AG09309 (cell line): ENCODE measurements at regions not wholly inside any gene's neighbourhood (a gene's known extent, or its start where the extent isn't known, plus 50 kb on each side); places are given as distances from the start of the nearest gene placed in this dataset.

Source experiments
- DNase-seq: peaks from one replicate; pipeline ENCODE4 v3.0.0-alpha.2; 2010; ENCODE audit warnings: low read depth
- H3K4me3 ChIP-seq: 2 replicates; pipeline ENCODE4 v1.5.1; 2011; ENCODE audit warnings: mild to moderate bottlenecking, low read depth, low read length, moderate library complexity; ENCODE audit not compliant: control insufficient read depth
- TF ChIP-seq, protein P1 (sequence below): IDR thresholded peaks from 2 replicates; pipeline ENCODE4 v1.5.1; 2011; ENCODE audit warnings: mild to moderate bottlenecking, low read depth, low read length, inconsistent platforms; ENCODE audit not compliant: insufficient read depth, control insufficient read depth; ENCODE audit errors: missing control alignments

DNA sequence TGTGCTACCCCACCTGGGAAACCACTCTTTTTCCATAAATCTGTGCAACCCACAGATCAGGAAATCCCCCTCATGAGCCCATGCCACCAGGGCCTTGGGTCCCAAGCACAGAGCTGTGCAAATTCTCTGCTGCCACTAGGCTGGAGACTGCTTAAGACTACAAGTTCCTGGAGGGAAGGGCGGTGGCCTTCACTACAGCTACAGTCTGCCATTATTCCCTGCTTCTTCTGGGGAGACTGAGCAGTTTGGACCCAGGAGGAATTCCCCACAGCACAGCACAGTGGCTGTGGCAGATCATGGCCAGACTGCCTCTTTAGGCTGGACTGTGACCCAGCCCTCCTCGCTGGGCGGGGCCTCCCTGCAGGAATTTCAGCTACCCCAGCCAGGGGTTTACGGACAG, 89.7 kb upstream of the GRB10 start:
- no peak overlapping the region for H3K4me3 ChIP-seq
- TF ChIP-seq, protein P1, sequence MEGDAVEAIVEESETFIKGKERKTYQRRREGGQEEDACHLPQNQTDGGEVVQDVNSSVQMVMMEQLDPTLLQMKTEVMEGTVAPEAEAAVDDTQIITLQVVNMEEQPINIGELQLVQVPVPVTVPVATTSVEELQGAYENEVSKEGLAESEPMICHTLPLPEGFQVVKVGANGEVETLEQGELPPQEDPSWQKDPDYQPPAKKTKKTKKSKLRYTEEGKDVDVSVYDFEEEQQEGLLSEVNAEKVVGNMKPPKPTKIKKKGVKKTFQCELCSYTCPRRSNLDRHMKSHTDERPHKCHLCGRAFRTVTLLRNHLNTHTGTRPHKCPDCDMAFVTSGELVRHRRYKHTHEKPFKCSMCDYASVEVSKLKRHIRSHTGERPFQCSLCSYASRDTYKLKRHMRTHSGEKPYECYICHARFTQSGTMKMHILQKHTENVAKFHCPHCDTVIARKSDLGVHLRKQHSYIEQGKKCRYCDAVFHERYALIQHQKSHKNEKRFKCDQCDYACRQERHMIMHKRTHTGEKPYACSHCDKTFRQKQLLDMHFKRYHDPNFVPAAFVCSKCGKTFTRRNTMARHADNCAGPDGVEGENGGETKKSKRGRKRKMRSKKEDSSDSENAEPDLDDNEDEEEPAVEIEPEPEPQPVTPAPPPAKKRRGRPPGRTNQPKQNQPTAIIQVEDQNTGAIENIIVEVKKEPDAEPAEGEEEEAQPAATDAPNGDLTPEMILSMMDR: no peak
- no peak for DNase-seq

DNA sequence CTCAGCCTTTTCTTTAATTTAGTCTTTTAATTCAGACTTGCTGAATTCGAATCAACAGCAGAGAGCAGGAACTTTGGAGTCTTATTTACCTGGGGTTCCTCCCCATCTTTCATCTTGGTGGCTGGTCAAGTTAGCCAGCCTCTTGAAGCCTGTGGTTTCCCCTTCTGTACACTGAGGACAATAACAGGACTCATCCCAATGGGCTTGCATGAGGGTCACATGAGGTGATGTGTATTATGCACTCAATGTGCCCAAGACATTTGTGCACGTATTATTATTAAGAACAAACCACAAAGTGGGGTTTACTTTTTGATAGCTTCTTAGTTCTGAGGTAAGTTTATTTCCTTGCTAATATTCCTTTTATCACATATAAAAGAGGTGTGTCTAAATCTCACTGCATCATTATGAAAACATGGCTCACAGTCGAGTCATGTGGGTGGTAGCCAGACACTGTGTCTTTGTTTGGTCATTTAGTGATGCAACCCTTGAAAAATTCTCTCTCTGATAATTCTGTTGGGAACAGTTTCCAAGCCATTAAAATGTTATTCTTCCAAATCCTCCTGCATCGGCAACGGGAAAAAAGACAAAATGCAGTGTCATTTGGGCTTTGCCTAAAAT, 86.5 kb upstream of the GRB10 start:
- TF ChIP-seq, protein P1: no peak
- no peak overlapping the region for H3K4me3 ChIP-seq
- peak; percentile 50 for DNase-seq

DNA sequence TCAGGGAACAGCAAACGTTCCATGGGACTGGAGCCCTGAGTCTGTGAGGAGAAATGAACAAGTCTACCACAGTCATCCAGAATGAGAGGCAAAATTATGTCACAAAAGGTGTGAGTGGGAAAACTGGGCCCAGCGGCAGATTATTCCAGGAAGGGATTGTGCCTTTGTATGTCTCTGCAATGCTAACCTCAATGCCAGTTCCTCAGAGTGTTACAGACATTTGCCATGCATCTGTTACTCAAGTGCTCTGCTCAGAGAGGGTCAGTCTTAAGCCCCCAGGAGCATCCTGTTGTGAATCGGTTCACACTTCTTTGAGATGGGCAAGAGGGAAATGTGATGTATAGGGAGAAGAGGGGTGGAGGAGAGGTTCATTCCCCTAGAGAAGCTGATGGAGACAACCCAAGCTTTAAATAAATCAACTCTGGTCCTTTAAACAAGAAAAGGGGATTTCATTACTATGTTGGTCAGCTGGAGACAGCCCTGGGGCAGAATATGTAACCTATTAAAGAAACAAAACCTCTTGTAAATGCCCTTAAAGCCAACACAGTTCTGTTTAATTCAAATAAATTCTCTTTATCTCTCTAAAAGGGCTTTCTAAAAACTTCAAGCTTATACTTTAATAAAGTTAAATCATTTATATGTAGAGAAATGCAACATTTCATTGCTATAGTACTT, 85.9 kb upstream of the GRB10 start:
- H3K4me3 ChIP-seq: no peak overlapping the region
- DNase-seq: no peak
- TF ChIP-seq, protein P1: no peak

DNA sequence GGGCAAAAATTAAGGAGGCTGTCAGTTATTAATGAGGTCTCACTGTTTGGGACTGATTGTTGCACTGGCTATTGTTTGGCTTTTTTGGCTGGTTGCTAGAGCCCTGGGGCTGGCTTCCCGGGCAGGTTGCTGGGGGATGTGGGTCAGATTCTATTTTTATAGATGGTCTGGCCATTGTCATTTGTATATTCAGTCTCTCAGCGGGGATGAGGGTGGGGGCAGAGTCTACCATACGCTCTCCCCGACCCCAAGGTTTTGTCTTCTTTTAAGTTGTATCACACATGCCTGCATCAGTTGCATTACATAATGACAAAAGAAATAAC, 84.3 kb upstream of the GRB10 start:
- H3K4me3 ChIP-seq: no peak overlapping the region
- TF ChIP-seq, protein P1: no peak
- no peak for DNase-seq

DNA sequence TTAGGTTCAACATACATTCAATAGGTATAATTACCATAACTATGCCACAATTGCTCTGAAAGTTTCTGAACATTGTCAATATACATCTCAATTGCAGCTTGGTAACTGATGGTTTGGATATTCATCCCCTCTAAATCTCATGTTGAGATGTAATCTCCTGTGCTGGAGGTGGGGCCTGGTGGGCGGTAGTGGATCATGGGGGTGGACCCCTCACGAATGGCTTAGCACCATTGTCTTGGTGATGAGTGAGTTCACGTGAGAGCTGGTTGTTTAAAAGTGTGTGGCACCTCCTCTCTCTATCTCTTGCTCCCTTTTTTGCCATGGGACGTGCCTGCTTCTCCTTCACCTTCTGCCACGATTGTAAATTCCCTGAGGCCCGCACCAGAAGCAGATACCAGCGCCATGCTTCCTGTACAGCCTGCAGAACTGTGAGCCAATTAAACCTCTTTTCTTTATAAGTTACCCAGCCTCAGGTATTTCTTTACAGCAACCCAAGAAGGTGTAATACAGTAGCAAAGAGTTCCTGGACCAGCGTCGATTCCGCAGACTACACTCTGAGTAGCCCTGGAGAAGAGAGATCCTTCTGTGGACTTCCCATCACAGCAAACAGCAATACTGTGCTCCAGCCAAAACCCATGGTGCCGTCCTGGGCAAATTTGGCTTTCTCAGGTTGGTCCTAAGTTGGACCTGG, 83.8 kb upstream of the GRB10 start:
- TF ChIP-seq, protein P1: no peak
- DNase-seq: no peak
- no peak overlapping the region for H3K4me3 ChIP-seq

DNA sequence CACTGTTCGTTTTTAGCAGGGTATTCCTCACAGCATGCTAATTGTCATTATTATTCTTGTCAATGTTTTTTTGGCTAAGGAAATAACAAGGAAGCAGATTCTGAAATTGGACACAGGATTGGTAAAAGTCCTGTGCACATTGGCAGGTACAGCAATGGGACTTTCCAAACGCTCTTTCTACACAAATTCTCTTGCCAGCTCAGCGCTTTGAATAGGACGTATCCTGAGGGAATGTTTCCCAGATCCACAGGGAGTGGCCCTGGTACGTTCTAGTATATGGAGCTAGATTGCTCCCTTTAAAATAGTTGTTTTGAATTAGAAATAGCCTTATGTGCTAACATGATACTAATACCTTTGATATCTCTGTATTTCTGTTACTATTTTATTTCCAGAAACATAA, 82.8 kb upstream of the GRB10 start:
- H3K4me3 ChIP-seq: no peak overlapping the region
- no peak for DNase-seq
- TF ChIP-seq, protein P1: no peak
